Neuronal stem cell (in vitro differentiated cells): ENCODE measurements at regions not wholly inside any gene's neighbourhood (a gene's known extent, or its start where the extent isn't known, plus 50 kb on each side); places are given as distances from the start of the nearest gene placed in this dataset.

Experiments
- DNase-seq: peaks from one replicate; pipeline ENCODE4 v3.0.0-alpha.2; 2013; ENCODE audit warnings: low spot score
- H2AFZ ChIP-seq: one replicate; pipeline ENCODE4 v1.6.1; 2013; ENCODE audit warnings: mild to moderate bottlenecking, low read length, inconsistent platforms
- H2AK5ac ChIP-seq: 2 replicates; pipeline ENCODE4 v1.6.1; 2013; ENCODE audit warnings: low read depth, mild to moderate bottlenecking, inconsistent platforms, low read length, moderate library complexity, mixed read lengths
- H2BK120ac ChIP-seq: 2 replicates; pipeline ENCODE4 v1.6.1; 2013; ENCODE audit warnings: low read depth, mild to moderate bottlenecking, inconsistent platforms, low read length, moderate library complexity, mixed read lengths
- H2BK12ac ChIP-seq: one replicate; pipeline ENCODE4 v1.6.1; 2013; ENCODE audit warnings: low read length, inconsistent platforms
- H2BK15ac ChIP-seq: 2 replicates; pipeline ENCODE4 v1.6.1; 2013; ENCODE audit warnings: mild to moderate bottlenecking, low read length, inconsistent platforms, mixed read lengths
- H2BK5ac ChIP-seq: one replicate; pipeline ENCODE4 v1.6.1; 2013; ENCODE audit warnings: inconsistent platforms, mild to moderate bottlenecking, low read length, moderate library complexity
- H3K14ac ChIP-seq: one replicate; pipeline ENCODE4 v1.6.1; 2013; ENCODE audit warnings: low read length, inconsistent platforms
- H3K18ac ChIP-seq: 2 replicates; pipeline ENCODE4 v1.6.1; 2013; ENCODE audit warnings: low read length, inconsistent platforms
- H3K23ac ChIP-seq: 2 replicates; pipeline ENCODE4 v1.6.1; 2013; ENCODE audit warnings: low read depth, mild to moderate bottlenecking, mixed read lengths, low read length, inconsistent platforms; ENCODE audit not compliant: poor library complexity
- H3K27ac ChIP-seq: replicated peaks from 3 replicates; pipeline ENCODE4 v1.5.1; 2013; ENCODE audit warnings: low read length, inconsistent platforms
- H3K27me3 ChIP-seq, 3 experiments: 2 replicates each; pipeline ENCODE4 v1.6.1; 2013; ENCODE audit warnings: low read length in 3 of 3, mild to moderate bottlenecking in 2 of 3, inconsistent platforms in 1 of 3, low read depth in 1 of 3, mixed read lengths in 1 of 3, moderate library complexity in 1 of 3; ENCODE audit not compliant: control insufficient read depth in 3 of 3, insufficient read depth in 3 of 3
- H3K36me3 ChIP-seq, 2 donors: replicated peaks in 1 of 2; 2 replicates each; pipeline ENCODE4 v1.6.1; 2013; ENCODE audit warnings: low read length in 2 of 2; ENCODE audit not compliant: control insufficient read depth in 2 of 2, insufficient read depth in 2 of 2
- H3K4ac ChIP-seq: 2 replicates; pipeline ENCODE4 v1.6.1; 2013; ENCODE audit warnings: inconsistent platforms, mild to moderate bottlenecking, low read length, moderate library complexity
- H3K4me1 ChIP-seq, 2 donors: 1 replicate in 1 of 2; 2 replicates in 1 of 2; pipeline ENCODE4 v1.6.1; 2013; ENCODE audit warnings: low read length in 2 of 2, low read depth in 1 of 2; ENCODE audit not compliant: control insufficient read depth in 2 of 2, insufficient read depth in 1 of 2
- H3K4me2 ChIP-seq: one replicate; pipeline ENCODE4 v1.6.1; 2013; ENCODE audit warnings: mild to moderate bottlenecking, low read length, inconsistent platforms; ENCODE audit not compliant: insufficient read depth, poor library complexity, severe bottlenecking
- H3K4me3 ChIP-seq, 2 donors: 2 replicates each; pipeline ENCODE4 v1.5.1; 2013; ENCODE audit warnings: low read length in 2 of 2, mild to moderate bottlenecking in 2 of 2, inconsistent platforms in 1 of 2, moderate library complexity in 1 of 2
- H3K79me1 ChIP-seq: one replicate; pipeline ENCODE4 v1.6.1; 2013; ENCODE audit warnings: low read depth, mild to moderate bottlenecking, inconsistent platforms, low read length, moderate library complexity
- H3K9ac ChIP-seq: one replicate; pipeline ENCODE4 v1.6.1; 2013; ENCODE audit warnings: mild to moderate bottlenecking, low read depth, low read length, inconsistent platforms; ENCODE audit not compliant: poor library complexity
- H3K9me3 ChIP-seq, 2 donors: replicated peaks in 1 of 2; 2 replicates each; pipeline versions ENCODE3 to v1.6.1; 2013; ENCODE audit warnings: low read length in 2 of 2, mild to moderate bottlenecking in 2 of 2, inconsistent platforms in 1 of 2, low read depth in 1 of 2, mixed read lengths in 1 of 2, moderate library complexity in 1 of 2; ENCODE audit not compliant: control insufficient read depth in 2 of 2, insufficient read depth in 1 of 2
- H4K8ac ChIP-seq: one replicate; pipeline ENCODE4 v1.6.1; 2013; ENCODE audit warnings: low read depth, mild to moderate bottlenecking, inconsistent platforms, low read length, moderate library complexity
- H4K91ac ChIP-seq: one replicate; pipeline ENCODE4 v1.6.1; 2013; ENCODE audit warnings: low read length, low read depth, mild to moderate bottlenecking, inconsistent platforms; ENCODE audit not compliant: poor library complexity
- WGBS, 2 donors: extraction: QIAGEN DNeasy Blood & Tissue Kit; methylation state at CpG; one replicate each; pipeline ENCODE4 v1.1.7; 2013; ENCODE audit warnings: missing lambda C conversion rate in 2 of 2, mixed read lengths in 1 of 2; ENCODE audit not compliant: insufficient read length in 2 of 2, insufficient replicate concordance in 1 of 2; ENCODE audit errors: extremely low coverage in 2 of 2; 5-methylcytosine and 5-hydroxymethylcytosine counted together

- no peaks in the 10 kb centered on the region for H3K36me3 ChIP-seq
- peaks cover 0 to 9% of the 10 kb centered on the region in 2 donors for H3K4me1 ChIP-seq
- H4K8ac ChIP-seq, result no peak overlapping the region
- H3K4ac ChIP-seq, result no peak overlapping the region
- H2BK12ac ChIP-seq, result peak overlapping the region; percentile 84
- no CpG with 5 or more reads among the region's 44 CpGs for WGBS, 2 donors
- peak overlapping the region; percentile 94 for H3K18ac ChIP-seq
- H2BK15ac ChIP-seq, result peak overlapping the region; percentile 74
- peak overlapping the region; percentile 98 for H2AFZ ChIP-seq
- peaks cover 0 to 75% (median 8%) of the 10 kb centered on the region in 3 experiments for H3K27me3 ChIP-seq
- H3K23ac ChIP-seq, result no peak overlapping the region
- no peak overlapping the region for H2BK120ac ChIP-seq
- H3K4me3 ChIP-seq, result peak overlapping the region; percentile 69 to 85
- no peaks in the 10 kb centered on the region for H3K9me3 ChIP-seq
- H3K4me2 ChIP-seq, result peak overlapping the region; percentile 97
- H3K79me1 ChIP-seq, result no peaks in the 10 kb centered on the region
- no peak overlapping the region for H3K27ac ChIP-seq
- H3K14ac ChIP-seq, result no peak overlapping the region
- DNase-seq, result peak; percentile 21
- no peak overlapping the region for H4K91ac ChIP-seq
- peak overlapping the region; percentile 74 for H3K9ac ChIP-seq
- H2BK5ac ChIP-seq, result peak overlapping the region; percentile 29
- H2AK5ac ChIP-seq, result peak overlapping the region; percentile 63
Observed at GRCh38 chr3:11718637-11719405, 75.1 kb upstream of the VGLL4 start.

GRCh38 chr3:11717768-11718636, 74.3 kb upstream of the VGLL4 start:
- H3K9ac ChIP-seq, result no peak overlapping the region
- H3K18ac ChIP-seq, result no peak overlapping the region
- H3K27me3 ChIP-seq, result peaks cover 0 to 68% (median 8%) of the 10 kb centered on the region in 3 experiments
- H2BK5ac ChIP-seq, result no peak overlapping the region
- no CpG with 5 or more reads among the region's 9 CpGs for WGBS, 2 donors
- no peaks in the 10 kb centered on the region for H3K9me3 ChIP-seq
- H3K4me1 ChIP-seq, result peaks cover 0 to 9% of the 10 kb centered on the region in 2 donors
- H3K79me1 ChIP-seq, result no peaks in the 10 kb centered on the region
- no peak overlapping the region for H2BK15ac ChIP-seq
- H3K36me3 ChIP-seq, result no peaks in the 10 kb centered on the region
- no peak overlapping the region for H3K14ac ChIP-seq
- H3K27ac ChIP-seq, result no peak overlapping the region
- no peak for DNase-seq
- no peak overlapping the region for H2BK12ac ChIP-seq
- H3K4me3 ChIP-seq, result peak overlapping the region in 1 of 2 donors; percentile 69
- H2BK120ac ChIP-seq, result no peak overlapping the region
- H2AK5ac ChIP-seq, result no peak overlapping the region
- no peak overlapping the region for H4K91ac ChIP-seq
- no peak overlapping the region for H3K4ac ChIP-seq
- no peak overlapping the region for H3K23ac ChIP-seq
- H3K4me2 ChIP-seq, result peak overlapping the region; percentile 97
- peak overlapping the region; percentile 98 for H2AFZ ChIP-seq
- no peak overlapping the region for H4K8ac ChIP-seq

DNA sequence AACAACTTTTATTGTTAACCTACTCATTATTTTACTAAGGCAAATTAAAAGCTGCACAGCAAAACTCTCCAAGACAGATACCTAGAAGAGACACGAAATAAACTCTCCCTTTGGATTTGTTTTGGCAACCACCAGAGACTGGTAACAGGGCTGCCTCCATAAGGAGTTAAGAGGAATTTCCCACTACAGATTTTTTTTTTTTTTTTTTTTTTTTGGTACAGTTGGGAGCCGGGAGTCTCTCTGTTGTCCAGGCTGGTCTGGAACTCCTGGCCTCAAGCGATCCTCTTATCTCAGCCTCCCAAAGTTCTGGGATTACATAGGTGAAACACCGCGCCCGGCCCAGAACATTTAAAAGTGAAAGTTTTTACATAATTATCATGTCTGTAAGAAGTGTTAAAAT, 73.6 kb upstream of the VGLL4 start:
- Histone ChIP-seq H3K27ac (no peak overlapping the region), H3K4ac (no peak overlapping the region), H4K91ac (no peak overlapping the region), H3K4me2 (no peak overlapping the region), H3K9ac (no peak overlapping the region), H2BK15ac (no peak overlapping the region), H2BK120ac (no peak overlapping the region), H3K27me3 (peaks cover 0 to 63% (median 8%) of the 10 kb centered on the region in 3 experiments), H2BK12ac (no peak overlapping the region), H3K18ac (no peak overlapping the region), H3K4me3 (no peak overlapping the region), H3K79me1 (no peaks in the 10 kb centered on the region), H3K9me3 (no peaks in the 10 kb centered on the region), H4K8ac (no peak overlapping the region), H3K4me1 (peaks cover 0 to 9% of the 10 kb centered on the region in 2 donors), H2AK5ac (no peak overlapping the region), H3K36me3 (no peaks in the 10 kb centered on the region), H2BK5ac (no peak overlapping the region), H3K23ac (no peak overlapping the region), H3K14ac (no peak overlapping the region), H2AFZ (no peak overlapping the region)
- WGBS, 2 donors, result no CpG with 5 or more reads among the region's 6 CpGs
- no peak for DNase-seq
